ENCODE measurements at regions not wholly inside any gene's neighbourhood (a gene's known extent, or its start where the extent isn't known, plus 50 kb on each side); places are given as distances from the start of the nearest gene placed in this dataset.

- H3K4me3 ChIP-seq (ENCODE audit: low read length), result no peak overlapping the region
- H2AFZ ChIP-seq (ENCODE audit: low read length), result no peak overlapping the region
- no TSS peak for BruUV-seq (replicated peaks)
- TF ChIP-seq EZH2 (IDR thresholded peaks at IDR 0.05; ENCODE audit: low read length, unreplicated experiment) (no peak), EZH2phosphoT487 (IDR thresholded peaks at IDR 0.05; ENCODE audit: borderline replicate concordance, low read length) (no peak), CTCF (conservative IDR thresholded peaks at IDR 0.05; ENCODE audit: low read depth, low read length) (no peak)
- H3K27ac ChIP-seq (ENCODE audit: low read length), result no peak overlapping the region
- H3K4me2 ChIP-seq (ENCODE audit: low read length), result no peak overlapping the region
- DNase-seq (no peak), ATAC-seq (no peak)
- H3K9me2 ChIP-seq (replicated peaks; ENCODE audit: low read length), result no peaks in the 10 kb centered on the region
- no peaks in the 10 kb centered on the region for H3K9me3 ChIP-seq (ENCODE audit: low read length)
- ChIA-PET CTCF (no interaction called here), POLR2A (ENCODE audit: unreplicated experiment) (no interaction called here)
- no peaks in the 10 kb centered on the region for H3K36me3 ChIP-seq (ENCODE audit: low read depth, low read length)
- no peaks in the 10 kb centered on the region for H3K4me1 ChIP-seq (ENCODE audit: insufficient read depth, low read length)
- no peak overlapping the region for H3K9ac ChIP-seq (ENCODE audit: low read length)
- H3K27me3 ChIP-seq (ENCODE audit: low read length), result no peaks in the 10 kb centered on the region
- H3K79me2 ChIP-seq (ENCODE audit: low read length), result no peaks in the 10 kb centered on the region
- H4K20me1 ChIP-seq (ENCODE audit: low read length), result no peaks in the 10 kb centered on the region
- H3F3A ChIP-seq (ENCODE audit: low read length, unreplicated experiment), result no peaks in the 10 kb centered on the region
- intact Hi-C loops (cut with micrococcal nuclease), result no loop called here
Measured at GRCh38 chr18:41599466-41599865, 355.6 kb upstream of the PIK3C3 start.

- ATAC-seq, result no peak
- Histone ChIP-seq H3K36me3 (ENCODE audit: low read depth, low read length) (no peaks in the 10 kb centered on the region), H3K27ac (ENCODE audit: low read length) (no peak overlapping the region), H3K9me2 (replicated peaks; ENCODE audit: low read length) (no peaks in the 10 kb centered on the region), H3K79me2 (ENCODE audit: low read length) (no peaks in the 10 kb centered on the region), H3K4me2 (ENCODE audit: low read length) (no peak overlapping the region), H3K9ac (ENCODE audit: low read length) (no peak overlapping the region), H3K4me1 (ENCODE audit: insufficient read depth, low read length) (no peaks in the 10 kb centered on the region), H3K27me3 (ENCODE audit: low read length) (no peaks in the 10 kb centered on the region), H3K9me3 (ENCODE audit: low read length) (no peaks in the 10 kb centered on the region), H3K4me3 (ENCODE audit: low read length) (no peak overlapping the region), H4K20me1 (ENCODE audit: low read length) (no peaks in the 10 kb centered on the region), H3F3A (ENCODE audit: low read length, unreplicated experiment) (no peaks in the 10 kb centered on the region), H2AFZ (ENCODE audit: low read length) (no peak overlapping the region)
- ChIA-PET CTCF (no interaction called here), POLR2A (ENCODE audit: unreplicated experiment) (no interaction called here)
- intact Hi-C loops (cut with micrococcal nuclease), result no loop called here
- TF ChIP-seq EZH2phosphoT487 (IDR thresholded peaks at IDR 0.05; ENCODE audit: borderline replicate concordance, low read length) (no peak), EZH2 (IDR thresholded peaks at IDR 0.05; ENCODE audit: low read length, unreplicated experiment) (no peak), CTCF (conservative IDR thresholded peaks at IDR 0.05; ENCODE audit: low read depth, low read length) (no peak)
- DNase-seq, result no peak
- no TSS peak for BruUV-seq (replicated peaks)
Measured at GRCh38 chr18:41594582-41594981, 360.5 kb upstream of the PIK3C3 start.

GRCh38 chr18:41593171-41593675, 361.8 kb upstream of the PIK3C3 start:
- H3F3A ChIP-seq (ENCODE audit: low read length, unreplicated experiment), result no peaks in the 10 kb centered on the region
- intact Hi-C loops (cut with micrococcal nuclease), result no loop called here
- H3K27me3 ChIP-seq (ENCODE audit: low read length), result no peaks in the 10 kb centered on the region
- no peaks in the 10 kb centered on the region for H3K79me2 ChIP-seq (ENCODE audit: low read length)
- H3K9ac ChIP-seq (ENCODE audit: low read length), result no peak overlapping the region
- no peak for TF ChIP-seq EZH2 (IDR thresholded peaks at IDR 0.05; ENCODE audit: low read length, unreplicated experiment)
- H2AFZ ChIP-seq (ENCODE audit: low read length), result no peak overlapping the region
- no peak overlapping the region for H3K4me2 ChIP-seq (ENCODE audit: low read length)
- DNase-seq (peak; percentile 18), ATAC-seq (peak; percentile 66)
- ChIA-PET CTCF (no interaction called here), POLR2A (ENCODE audit: unreplicated experiment) (no interaction called here)
- H3K36me3 ChIP-seq (ENCODE audit: low read depth, low read length), result no peaks in the 10 kb centered on the region
- H3K9me3 ChIP-seq (ENCODE audit: low read length), result no peaks in the 10 kb centered on the region
- no peaks in the 10 kb centered on the region for H3K9me2 ChIP-seq (replicated peaks; ENCODE audit: low read length)
- H3K4me3 ChIP-seq (ENCODE audit: low read length), result no peak overlapping the region
- H3K27ac ChIP-seq (ENCODE audit: low read length), result no peak overlapping the region
- no peaks in the 10 kb centered on the region for H3K4me1 ChIP-seq (ENCODE audit: insufficient read depth, low read length)
- no TSS peak for BruUV-seq (replicated peaks)
- H4K20me1 ChIP-seq (ENCODE audit: low read length), result no peaks in the 10 kb centered on the region
